Fibroblast of mammary gland (primary cell): ENCODE measurements at regions not wholly inside any gene's neighbourhood (a gene's known extent, or its start where the extent isn't known, plus 50 kb on each side); places are given as distances from the start of the nearest gene placed in this dataset.

Experiments
- DNase-seq: peaks from one replicate; pipeline ENCODE4 v3.0.0-alpha.2; 2010; ENCODE audit warnings: low read depth
- H3K4me3 ChIP-seq: 2 replicates; pipeline ENCODE4 v1.5.1; 2011; ENCODE audit warnings: low read depth, mild to moderate bottlenecking, low read length, moderate library complexity; ENCODE audit not compliant: control insufficient read depth
- CTCF ChIP-seq: conservative IDR thresholded peaks from 2 replicates; pipeline ENCODE4 v1.5.1; 2011; ENCODE audit warnings: low read depth, low read length, inconsistent platforms; ENCODE audit not compliant: control insufficient read depth, insufficient read depth

- no peak overlapping the region for H3K4me3 ChIP-seq
- DNase-seq: peak; percentile 1
- TF ChIP-seq CTCF: no peak
Measured at GRCh38 chr6:104404377-104404776, 455.3 kb downstream of the HACE1 start.

GRCh38 chr6:104402572-104402971 lies 457.1 kb downstream of the HACE1 start:
- DNase-seq: no peak

GRCh38 chr6:104401926-104402325 lies 457.8 kb downstream of the HACE1 start:
- TF ChIP-seq CTCF: no peak
- no peak for DNase-seq
- H3K4me3 ChIP-seq: no peak overlapping the region

More at GRCh38 chr6:104402572-104402971, 457.1 kb downstream of the HACE1 start:
- no peak overlapping the region for H3K4me3 ChIP-seq
- no peak for TF ChIP-seq CTCF

GRCh38 chr6:104400844-104401243 lies 458.9 kb downstream of the HACE1 start:
- TF ChIP-seq CTCF: no peak
- no peak overlapping the region for H3K4me3 ChIP-seq
- DNase-seq: no peak

GRCh38 chr6:104396077-104396476 lies 463.6 kb downstream of the HACE1 start:
- no peak for DNase-seq
- H3K4me3 ChIP-seq: no peak overlapping the region
- TF ChIP-seq CTCF: no peak

GRCh38 chr6:104381907-104382306 lies 477.8 kb downstream of the HACE1 start:
- no peak overlapping the region for H3K4me3 ChIP-seq
- DNase-seq: no peak
- TF ChIP-seq CTCF: no peak
